GM19438 (cell line): ENCODE measurements at regions not wholly inside any gene's neighbourhood (a gene's known extent, or its start where the extent isn't known, plus 50 kb on each side); places are given as distances from the start of the nearest gene placed in this dataset.

ENCODE experiments used
- ATAC-seq: cut with Tn5 transposase; IDR thresholded peaks from one replicate; pipeline ENCODE4 v1.9.1; 2021; ENCODE audit warnings: low read depth; ENCODE audit not compliant: unreplicated experiment

- no peak for ATAC-seq
These were observed 368.5 kb upstream of the OPRM1 start for GRCh38 chr6:153670403-153671026.

GRCh38 chr6:153668758-153669157, 370.3 kb upstream of the OPRM1 start:
- no peak for ATAC-seq

- no peak for ATAC-seq
These were observed 376.1 kb upstream of the OPRM1 start for GRCh38 chr6:153662982-153663381.

- ATAC-seq: no peak
These were observed 393.7 kb upstream of the OPRM1 start for GRCh38 chr6:153645326-153645725.

- ATAC-seq: no peak
These were observed 395.0 kb upstream of the OPRM1 start for GRCh38 chr6:153644000-153644399.

GRCh38 chr6:153634416-153634815, 404.6 kb upstream of the OPRM1 start:
- ATAC-seq: no peak

GRCh38 chr6:153625089-153625488, 414.0 kb upstream of the OPRM1 start:
- no peak for ATAC-seq

- no peak for ATAC-seq
These were observed 414.5 kb upstream of the OPRM1 start for GRCh38 chr6:153624528-153624927.

GRCh38 chr6:153623496-153623895, 415.5 kb upstream of the OPRM1 start:
- ATAC-seq: no peak

GRCh38 chr6:153621491-153621890, 417.5 kb upstream of the OPRM1 start:
- no peak for ATAC-seq

- ATAC-seq: no peak
These were observed 418.0 kb upstream of the OPRM1 start for GRCh38 chr6:153621070-153621469.

- no peak for ATAC-seq
These were observed 420.4 kb upstream of the OPRM1 start for GRCh38 chr6:153618371-153619322.

GRCh38 chr6:153616506-153616905, 422.5 kb upstream of the OPRM1 start:
- no peak for ATAC-seq

GRCh38 chr6:153613719-153614455, 425.2 kb upstream of the OPRM1 start:
- no peak for ATAC-seq

GRCh38 chr6:153602401-153602800, 436.6 kb upstream of the OPRM1 start:
- ATAC-seq: no peak

- no peak for ATAC-seq
These were observed 439.1 kb upstream of the OPRM1 start for GRCh38 chr6:153599901-153600300.

- no peak for ATAC-seq
These were observed 443.1 kb upstream of the OPRM1 start for GRCh38 chr6:153595903-153596302.

GRCh38 chr6:153594871-153595270, 444.2 kb upstream of the OPRM1 start:
- no peak for ATAC-seq

GRCh38 chr6:153591159-153591558, 447.9 kb upstream of the OPRM1 start:
- ATAC-seq: no peak

- ATAC-seq: no peak
These were observed 448.6 kb upstream of the OPRM1 start for GRCh38 chr6:153590411-153590810.

- ATAC-seq: no peak
These were observed 450.7 kb upstream of the OPRM1 start for GRCh38 chr6:153588330-153588729.
